TTC549 (cell line): ENCODE measurements at regions not wholly inside any gene's neighbourhood (a gene's known extent, or its start where the extent isn't known, plus 50 kb on each side); places are given as distances from the start of the nearest gene placed in this dataset.
"Not testable (repeated sequence)": the region's sequence is repeated elsewhere in the genome, so short reads cannot be mapped to it uniquely, and the experiment has no call there.

Experiments
- FAIRE-seq: peaks from 2 replicates; lab custom pipeline; 2012; peaks lifted over from hg19 to GRCh38; lab: Jason Lieb, UNC

DNA sequence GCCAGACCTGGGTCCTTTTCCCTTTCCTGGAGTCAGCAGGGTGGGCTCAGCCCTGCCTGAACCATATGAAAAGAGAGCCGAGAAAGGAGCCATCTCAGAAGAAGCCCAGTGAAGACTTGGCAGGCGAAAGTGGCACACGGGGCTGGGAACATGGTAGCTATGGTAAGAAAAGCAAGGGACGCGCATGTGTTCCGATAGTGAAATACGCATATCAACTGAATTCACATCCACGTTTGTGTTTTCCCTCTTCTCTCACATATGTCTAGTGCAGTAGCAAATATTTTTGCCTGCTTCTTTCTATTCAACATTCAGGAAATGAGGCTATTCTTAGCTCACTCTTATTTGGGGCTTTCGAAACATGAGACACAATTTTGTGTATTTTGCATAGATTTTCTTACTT lies 54.1 kb upstream of the PEG3 start:
- no peak for FAIRE-seq

DNA sequence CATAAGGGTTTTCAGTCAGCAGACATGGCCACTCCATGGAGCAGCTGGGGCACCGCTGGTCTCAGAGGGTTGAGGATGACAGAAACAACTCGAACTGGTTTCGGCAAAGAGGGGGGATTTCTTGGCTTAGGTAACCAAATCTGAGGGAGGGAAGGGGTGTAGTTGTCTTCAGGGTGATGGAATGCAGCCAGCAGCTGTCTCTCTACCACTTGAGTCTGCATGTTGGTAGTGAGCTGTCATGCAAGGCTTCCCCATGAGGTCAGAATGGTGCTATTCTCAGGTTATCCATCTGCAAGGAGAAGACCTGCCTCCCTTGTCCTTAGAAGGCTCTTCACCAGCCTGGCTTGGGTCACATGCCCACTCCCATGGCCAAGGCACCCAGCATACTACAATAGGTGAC lies 55.6 kb upstream of the PEG3 start:
- no peak for FAIRE-seq

DNA sequence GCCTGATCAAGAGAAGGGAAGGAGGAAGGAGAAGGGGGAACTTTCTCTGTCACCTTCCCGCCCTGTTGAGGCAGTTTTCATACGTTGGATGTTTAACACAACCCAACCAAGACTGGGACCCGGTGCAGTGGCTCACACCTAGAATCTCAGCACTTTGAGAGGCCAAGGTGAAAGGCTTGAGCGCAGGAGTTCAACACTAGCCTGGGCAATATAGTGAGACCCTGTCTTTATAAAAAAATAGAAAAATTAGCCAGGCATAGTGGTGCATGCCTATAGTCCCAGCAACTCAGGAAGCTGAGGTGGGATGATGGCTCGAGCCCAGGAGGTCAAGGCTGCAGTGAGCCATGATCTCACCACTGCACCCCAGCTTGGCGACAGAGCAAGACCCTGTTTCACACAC lies 59.4 kb upstream of the PEG3 start:
- FAIRE-seq: no peak

DNA sequence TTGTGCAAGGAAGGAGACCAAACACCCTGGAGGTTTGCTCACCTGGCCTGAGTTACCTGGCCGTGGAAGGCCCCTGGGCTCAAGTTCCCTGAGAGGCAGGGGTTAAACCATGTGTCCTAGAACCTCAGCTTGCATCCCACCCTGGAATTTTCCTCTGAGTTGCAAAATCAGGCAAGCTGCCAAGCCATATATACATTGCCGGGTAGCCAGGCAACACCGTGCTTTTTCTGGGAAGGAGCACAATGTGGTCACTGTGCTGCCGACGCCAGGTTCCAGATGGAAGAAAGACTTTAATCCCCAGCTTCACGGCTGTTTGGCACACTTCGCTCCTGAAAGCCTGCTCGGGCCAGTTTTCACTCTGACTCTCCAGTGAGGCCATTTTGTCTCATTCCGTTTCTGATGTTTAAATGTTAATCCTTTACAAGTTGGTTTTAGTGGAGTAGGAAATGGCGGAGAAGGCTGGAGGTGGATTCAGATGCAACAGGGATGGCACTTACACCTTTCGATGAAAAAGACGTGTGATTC lies 60.1 kb upstream of the PEG3 start:
- FAIRE-seq: no peak

DNA sequence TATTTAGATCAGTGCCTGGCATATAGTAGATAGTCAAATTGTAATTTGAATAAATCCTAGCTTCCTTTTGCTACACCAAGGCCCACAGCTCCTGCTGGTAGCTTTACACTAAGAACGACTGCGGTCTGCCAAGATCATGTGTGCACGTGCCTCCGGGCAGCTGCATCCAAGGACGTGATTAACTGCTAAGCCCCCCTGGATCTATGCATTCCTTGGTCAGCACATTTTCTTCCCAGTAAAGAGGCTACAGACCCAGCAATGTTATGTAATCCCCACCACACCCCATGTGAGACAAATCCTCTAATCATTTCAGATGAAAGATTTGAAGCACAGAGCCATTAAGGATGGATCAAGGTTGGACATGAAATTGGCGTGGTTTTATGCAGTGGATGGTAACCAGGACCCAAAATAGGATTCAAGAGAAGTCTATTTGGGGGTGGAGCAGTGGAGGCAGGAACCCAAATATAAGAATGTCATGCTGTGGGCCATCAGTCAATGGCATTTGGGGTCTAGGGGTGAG lies 65.2 kb upstream of the PEG3 start:
- no peak for FAIRE-seq

DNA sequence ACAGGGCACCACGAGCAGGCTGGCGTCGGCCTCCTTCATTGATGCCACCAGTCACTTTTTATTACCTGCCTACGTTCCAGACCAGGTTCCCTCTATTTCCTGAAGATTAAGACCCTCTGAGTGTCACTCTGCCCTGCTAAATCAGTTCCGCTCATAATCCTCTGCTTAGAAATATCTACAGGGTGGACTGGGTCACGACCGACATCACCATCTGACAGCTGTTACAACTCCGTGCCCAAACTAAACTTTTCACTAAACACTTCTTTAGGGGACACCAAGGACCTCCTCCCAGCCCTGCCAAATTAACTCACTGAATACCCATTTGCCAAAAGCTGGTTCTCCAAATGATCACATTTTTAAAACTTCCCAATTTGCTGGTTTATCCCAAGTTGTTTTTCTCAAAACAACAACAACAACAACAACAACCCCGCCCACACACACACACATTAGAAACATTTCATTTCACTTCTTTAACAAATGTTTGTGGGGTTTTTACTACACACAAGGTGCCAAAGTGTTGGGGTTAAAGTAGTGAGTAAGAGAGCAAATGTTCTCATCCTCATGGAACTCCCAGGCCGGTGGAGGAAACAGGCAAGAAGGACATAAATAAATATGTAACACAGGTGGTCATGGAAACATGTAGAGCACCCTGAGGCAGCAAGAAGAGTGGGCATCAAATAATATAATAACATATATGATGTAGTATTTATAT lies 72.0 kb upstream of the PEG3 start:
- FAIRE-seq: no peak

DNA sequence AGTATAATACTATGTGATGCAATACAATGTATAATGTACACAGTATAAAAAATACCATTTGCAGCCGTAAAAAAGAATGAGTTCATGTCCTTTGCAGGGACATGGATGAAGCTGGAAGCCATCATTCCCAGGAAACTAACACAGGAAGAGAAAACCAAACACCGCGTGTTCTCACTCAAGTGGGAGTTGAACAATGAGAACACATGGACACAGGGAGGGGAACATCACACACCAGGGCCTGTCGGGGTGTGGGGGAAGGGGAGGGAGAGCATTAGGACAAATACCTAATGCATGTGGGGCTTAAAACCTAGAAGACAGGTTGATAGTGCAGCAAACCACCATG lies 72.6 kb upstream of the PEG3 start:
- not testable (repeated sequence) for FAIRE-seq

DNA sequence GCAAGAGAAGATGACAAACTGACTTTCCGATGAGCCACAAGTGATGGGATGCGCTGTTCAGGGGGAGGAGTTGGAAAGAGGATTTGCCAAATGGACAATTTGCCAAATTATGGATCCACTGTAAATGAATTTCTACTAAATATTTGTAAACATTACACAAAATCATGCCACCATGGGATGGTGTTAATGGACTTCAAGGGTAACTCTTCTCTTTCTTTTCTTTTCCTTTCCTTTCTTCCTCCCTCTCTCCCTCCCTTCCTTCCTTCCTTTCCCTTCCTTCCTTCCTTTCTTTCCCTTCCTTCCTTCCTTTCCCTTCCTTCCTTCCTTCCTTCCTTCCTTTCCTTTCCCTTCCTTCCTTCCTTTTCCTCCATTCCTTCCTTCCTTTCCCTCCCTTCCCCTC lies 76.0 kb upstream of the PEG3 start:
- no peak for FAIRE-seq

DNA sequence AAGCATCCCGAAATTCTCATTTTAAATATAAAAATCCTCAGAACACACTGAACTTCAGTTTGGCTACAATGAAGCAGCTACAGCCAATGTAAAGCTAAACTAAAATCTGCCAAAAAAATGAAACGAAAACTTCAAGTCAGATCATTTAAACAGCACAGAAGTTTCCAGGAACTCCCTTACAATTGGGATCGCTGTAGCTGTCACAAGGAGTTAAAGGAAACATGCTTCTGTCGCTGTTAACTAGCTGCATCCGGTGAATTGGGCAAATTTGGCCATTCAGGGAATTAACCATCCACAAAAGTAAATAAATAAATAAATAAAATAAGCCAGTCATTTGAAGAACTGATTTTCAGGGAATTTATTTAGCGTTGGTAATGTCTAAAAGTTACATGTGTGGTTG lies 77.0 kb upstream of the PEG3 start:
- FAIRE-seq: peak; percentile 85

DNA sequence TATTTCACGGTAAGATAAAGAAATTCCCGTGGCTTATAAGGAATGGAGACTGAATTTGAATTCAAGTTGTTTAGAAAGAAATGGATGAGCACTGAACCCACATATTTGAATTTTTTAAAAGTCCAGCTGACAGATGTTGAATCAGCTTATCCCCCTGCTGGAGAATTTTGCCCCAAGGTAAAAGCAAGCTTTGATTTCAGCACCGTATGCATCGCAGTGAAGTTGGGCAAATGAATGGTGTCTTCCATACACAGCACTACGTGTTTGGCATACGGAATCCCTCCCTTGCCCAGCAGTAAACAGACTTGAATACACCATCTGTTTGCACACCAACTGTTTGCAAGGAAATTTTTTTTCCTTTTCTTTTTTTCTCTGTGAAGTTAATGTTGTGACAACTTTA lies 77.5 kb upstream of the PEG3 start:
- no peak for FAIRE-seq

DNA sequence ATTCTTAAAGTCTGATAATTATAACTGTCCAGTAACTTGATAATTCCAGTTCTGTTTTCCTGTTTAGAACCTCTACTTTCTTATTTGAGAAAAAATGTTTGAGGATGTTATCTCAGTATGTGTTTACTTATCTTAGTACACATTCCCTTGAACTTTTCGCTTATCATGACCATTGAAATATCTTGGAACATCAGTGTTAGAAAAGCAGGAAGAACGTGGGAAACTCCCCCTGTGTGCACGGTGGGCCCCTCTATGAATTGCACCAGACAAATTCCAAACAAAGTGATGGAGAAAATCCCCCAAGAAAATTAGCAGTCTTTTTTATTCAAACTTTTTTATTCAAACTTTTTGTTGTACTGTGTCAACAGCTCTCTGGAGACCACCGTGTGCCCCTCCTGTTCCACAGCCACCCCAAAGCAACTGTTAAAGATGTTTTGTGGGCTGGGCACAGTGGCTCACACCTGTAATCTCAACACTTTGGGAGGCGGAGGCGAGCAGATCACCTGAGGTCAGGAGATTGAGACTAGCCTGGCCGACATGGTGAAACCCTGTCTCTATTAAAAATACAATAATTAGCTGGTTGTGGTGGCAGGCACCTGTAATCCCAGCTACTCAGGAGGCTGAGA lies 78.3 kb upstream of the PEG3 start:
- peak; percentile 64 for FAIRE-seq

DNA sequence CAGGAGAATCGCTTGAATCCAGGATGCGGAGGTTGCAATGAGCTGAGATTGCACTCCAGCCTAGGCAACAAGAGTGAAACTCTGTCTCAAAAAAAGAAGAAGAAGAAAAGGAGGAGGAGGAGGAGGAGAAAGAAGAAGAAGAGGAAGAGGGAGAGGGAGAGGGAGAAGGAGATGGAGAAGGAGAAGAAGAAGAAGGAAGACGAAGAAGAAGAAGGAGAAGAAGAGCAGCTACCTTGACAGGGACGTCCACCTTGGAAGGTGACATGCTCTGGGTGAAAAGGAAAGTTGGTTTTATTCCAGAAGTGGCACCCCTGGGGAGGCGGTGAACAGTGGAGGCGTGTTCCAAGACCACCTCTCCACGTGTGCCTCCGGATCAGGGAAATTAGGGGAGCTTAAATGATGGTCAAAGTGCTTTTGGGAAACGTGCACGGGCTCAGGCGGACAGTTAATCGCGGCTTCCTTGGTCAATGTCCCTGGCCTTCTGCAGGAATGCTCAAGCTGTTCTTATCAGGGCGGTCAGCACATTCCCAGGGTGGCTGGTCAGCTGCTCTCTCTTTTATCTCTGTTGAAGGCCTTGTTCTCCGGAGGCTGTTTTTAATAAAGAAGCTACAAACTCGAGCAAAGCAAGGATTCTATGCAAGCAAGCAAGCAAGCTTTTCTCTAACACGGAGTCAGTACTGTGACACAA lies 78.9 kb upstream of the PEG3 start:
- FAIRE-seq: no peak

DNA sequence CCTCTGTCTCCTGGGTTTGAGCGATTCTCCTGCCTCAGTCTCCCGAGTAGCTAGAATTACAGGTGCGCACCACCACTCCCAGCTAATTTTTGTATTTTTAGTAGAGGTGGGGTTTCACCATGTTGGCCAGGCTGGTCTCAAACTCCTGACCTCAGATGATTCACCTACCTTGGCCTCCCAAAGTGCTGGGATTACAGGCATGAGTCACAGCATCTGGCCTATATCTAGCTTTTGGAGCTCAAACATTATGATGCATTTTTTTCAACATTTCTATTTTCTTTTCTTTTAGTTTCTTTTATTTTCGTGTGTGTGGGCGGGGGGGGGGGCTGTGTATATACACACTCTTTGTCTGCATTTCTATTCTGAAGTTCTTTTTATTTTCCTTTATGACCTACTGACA lies 85.6 kb upstream of the PEG3 start:
- not testable (repeated sequence) for FAIRE-seq

DNA sequence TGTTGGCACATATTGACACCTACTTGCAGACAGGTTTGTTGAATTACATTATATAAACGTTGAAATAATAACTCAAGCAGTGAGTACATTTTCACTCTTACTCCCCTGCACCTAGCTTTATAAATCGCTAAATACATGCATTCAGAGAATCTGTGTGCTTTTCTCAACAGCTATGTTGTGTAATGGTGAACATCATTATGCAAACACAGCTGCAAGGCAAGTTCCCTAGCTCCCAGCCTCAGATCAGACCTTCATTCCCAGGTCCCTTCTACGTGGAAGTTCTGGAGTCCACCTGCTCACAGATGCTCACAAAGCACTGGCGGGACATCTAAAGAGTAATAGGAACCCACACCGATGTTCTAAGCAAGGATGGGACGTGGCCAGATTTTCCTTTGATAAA lies 86.8 kb upstream of the PEG3 start:
- FAIRE-seq: no peak

DNA sequence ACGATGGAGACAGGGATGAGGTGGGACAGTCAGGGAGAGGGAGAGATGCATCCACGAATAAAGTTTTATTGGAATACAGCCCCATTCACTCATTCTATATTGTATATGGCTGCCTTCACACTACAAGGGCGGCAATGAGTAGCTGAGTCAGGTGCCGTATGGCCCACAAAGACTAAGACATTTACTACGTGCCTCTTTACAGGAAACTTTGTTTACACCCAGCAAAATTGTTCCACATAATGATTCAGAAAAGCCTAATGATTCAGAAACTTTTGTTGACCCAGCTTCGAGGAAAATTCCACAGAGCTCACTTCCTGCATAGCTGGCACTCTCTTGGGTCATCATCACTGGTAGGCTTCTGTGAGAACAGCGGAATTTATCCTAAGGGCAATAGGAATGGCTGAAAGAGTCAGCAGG lies 87.3 kb upstream of the PEG3 start:
- FAIRE-seq: no peak

DNA sequence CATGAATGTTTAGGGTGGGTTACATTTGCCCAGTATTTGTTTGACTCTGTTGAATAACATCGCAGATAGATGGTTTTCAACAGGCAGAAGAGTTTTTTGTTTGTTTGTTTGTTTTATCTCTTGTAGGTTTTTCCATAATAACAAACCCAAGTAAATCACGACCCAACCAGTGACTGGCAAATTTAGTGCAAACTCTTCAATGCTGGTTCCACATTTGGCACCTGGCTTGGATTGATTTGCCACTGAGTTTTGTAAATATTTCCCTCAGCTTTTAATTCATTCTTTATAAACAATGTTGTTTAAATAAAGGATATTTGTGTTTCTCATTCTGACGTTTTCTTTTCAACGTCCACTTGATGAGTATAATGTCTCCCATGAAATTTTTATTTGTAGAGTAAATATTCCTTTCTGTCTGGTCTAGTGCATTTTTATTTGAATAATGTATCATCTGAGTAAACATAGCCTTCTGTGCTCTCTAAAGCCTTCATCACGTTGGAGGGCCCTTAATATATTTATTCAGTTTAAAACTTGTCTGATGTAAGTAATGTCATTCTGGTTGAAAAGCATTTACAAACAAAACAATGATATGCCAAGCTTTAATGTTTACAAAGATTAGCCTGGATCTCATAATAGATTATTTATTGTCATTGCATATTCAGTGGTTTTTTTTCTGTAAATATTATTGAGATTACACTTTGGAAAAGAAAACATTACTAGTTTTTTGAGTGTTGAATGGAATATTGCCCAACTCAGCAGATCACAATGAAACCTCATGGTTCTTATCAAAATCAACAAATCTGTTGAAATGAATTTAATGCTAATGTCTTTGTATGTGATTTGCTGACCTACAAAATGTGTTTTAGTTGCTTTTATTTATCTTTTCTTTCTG lies 90.4 kb upstream of the PEG3 start:
- FAIRE-seq: peak; percentile 82

DNA sequence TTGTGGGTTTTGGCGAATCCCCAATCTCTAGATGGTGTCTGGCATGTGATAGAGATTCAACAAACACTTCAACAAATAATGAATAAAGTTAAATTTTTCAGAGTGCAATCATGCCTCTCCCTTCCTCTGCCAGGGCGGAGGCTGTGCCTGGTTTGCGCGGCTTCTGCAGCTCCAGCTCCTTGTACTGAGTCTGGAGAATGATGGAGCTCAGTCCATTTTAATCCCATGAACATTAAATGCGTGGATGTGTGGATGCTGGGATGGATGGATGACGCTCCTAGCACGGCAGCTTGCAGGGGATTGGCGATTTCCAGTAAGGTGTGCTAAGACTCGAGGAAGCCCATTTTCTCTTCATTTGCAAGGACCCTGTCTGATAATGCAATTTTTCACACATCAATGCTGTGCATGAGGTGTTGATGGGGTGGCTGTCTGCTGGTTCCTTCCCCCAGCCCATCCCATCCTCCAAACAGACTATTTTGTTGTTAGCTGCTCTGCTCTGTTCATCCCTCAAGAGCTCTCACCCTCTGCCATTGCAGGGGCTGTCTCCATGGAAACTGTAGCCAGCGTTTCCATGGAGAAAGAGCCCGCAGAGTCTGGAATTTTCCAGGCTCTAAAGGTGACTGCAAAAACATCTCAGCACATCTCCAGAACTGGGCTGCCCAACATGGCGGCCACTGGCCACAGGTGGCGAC lies 92.6 kb upstream of the PEG3 start:
- no peak for FAIRE-seq

DNA sequence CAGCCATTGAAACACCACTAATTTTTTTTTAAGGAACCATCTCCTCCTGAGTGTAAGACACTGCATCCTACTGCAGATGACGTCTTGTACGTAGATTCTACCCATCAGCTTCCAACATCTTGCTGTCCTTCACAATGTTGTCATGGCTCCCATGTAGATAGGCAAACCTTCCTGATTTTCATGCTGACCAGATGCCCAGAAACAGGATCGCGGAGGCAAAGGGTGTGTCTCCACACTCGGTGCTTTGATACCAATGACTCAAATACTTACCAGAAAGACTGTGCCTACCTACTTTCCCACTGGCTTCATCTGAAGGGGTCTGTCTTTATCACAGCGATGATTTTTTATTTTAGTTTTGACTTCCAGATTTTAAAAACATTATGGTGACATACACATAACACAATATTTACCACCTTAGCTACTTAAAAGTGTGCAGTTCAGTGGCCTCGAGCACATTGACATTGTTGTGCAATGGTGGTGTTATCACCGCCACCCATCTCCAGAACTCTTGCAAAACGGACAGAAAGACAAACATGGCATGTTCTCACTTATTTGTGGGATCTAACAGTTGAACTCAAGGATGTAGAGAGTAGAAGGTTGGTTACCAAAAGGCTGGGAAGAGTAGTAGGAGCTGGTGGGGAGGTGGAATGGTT lies 94.0 kb upstream of the PEG3 start:
- no peak for FAIRE-seq

DNA sequence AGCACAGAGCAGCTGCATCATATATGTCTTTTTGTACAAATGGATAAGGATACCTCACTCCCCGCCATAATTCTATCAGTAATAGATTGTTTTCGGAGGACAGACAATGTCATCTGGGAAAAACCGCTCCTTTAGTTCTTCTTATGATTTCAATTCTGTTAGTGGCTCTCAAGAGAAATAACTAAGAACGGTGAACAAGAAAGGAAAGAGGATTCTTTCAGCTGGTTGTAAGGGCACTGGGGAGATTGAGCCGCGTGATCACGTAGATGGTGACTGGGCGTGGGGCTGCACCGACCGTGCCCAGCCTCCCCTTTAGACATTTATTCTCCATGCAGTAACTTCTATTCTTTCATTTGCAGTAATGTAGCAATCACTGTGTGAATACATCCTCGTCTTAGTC lies 99.4 kb upstream of the PEG3 start:
- FAIRE-seq: no peak

DNA sequence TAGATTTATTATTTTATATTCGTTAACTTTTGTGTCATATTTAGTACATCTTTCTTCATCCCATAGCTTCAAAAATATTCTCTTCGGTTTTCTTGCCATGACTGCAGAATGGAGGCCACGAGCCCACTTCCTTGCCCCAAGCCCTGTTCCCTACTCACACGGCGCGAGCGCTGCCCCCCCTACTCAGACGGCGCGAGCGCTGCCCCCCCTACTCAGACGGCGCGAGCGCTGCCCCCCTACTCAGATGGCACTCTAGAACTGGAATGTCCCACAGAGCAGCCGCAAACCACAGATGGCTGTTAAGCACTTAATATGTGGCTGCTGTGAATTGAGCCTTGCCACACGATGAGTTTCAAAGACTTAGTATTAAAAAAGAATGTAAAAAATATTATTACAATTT lies 102.2 kb upstream of the PEG3 start:
- no peak for FAIRE-seq

DNA sequence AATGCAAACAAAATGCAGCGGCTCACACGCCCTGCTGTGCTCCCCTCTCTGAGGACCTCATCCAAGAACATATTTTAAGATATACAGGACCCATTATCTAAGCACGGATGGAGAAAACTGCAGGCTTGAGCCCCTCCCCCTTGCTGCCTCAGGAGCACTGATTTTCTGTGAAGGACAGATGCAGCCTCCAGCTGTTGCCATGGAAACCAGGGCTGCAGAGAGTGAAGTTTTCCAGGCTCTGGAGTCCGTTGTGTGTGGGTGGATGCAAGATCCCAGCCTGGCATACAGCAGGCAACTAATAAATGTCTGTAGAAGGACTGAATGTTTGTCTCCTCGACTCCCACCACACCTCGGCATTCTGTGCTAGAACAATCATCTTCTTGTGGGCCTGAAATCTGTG lies 105.6 kb upstream of the PEG3 start:
- FAIRE-seq: no peak
